Chondrocyte (in vitro differentiated cells): ENCODE measurements at regions not wholly inside any gene's neighbourhood (a gene's known extent, or its start where the extent isn't known, plus 50 kb on each side); places are given as distances from the start of the nearest gene placed in this dataset.

Experiments used
- DNase-seq: peaks from one replicate; pipeline ENCODE4 v3.0.0; 2021; ENCODE audit warnings: mixed read lengths, low spot score
- H3K27ac Mint-ChIP-seq: one replicate; pipeline ENCODE4 v1.8.0; 2021; ENCODE audit warnings: mild to moderate bottlenecking, moderate library complexity, mixed read lengths; ENCODE audit not compliant: unreplicated experiment
- H3K27me3 Mint-ChIP-seq: 2 replicates; pipeline ENCODE4 v1.8.0; 2021; ENCODE audit warnings: low read depth, mixed read lengths
- H3K36me3 Mint-ChIP-seq: 2 replicates; pipeline ENCODE4 v1.8.0; 2021; ENCODE audit warnings: low read depth, mixed read lengths
- H3K4me1 Mint-ChIP-seq: 2 replicates; pipeline ENCODE4 v1.8.0; 2021; ENCODE audit warnings: low read depth, mild to moderate bottlenecking, mixed read lengths
- H3K4me3 Mint-ChIP-seq: one replicate; pipeline ENCODE4 v1.8.0; 2021; ENCODE audit warnings: mild to moderate bottlenecking, moderate library complexity, mixed read lengths; ENCODE audit not compliant: unreplicated experiment
- H3K9me3 Mint-ChIP-seq: 2 replicates; pipeline ENCODE4 v1.8.0; 2021; ENCODE audit warnings: low read depth, mixed read lengths
- TF ChIP-seq, protein P1 (sequence below): fragments of 200-600 bp; sonication (generic); IDR thresholded peaks from 2 replicates; pipeline ENCODE4 v1.5.0; 2021; ENCODE audit warnings: antibody characterized with exemption, mild to moderate bottlenecking, moderate library complexity

DNA sequence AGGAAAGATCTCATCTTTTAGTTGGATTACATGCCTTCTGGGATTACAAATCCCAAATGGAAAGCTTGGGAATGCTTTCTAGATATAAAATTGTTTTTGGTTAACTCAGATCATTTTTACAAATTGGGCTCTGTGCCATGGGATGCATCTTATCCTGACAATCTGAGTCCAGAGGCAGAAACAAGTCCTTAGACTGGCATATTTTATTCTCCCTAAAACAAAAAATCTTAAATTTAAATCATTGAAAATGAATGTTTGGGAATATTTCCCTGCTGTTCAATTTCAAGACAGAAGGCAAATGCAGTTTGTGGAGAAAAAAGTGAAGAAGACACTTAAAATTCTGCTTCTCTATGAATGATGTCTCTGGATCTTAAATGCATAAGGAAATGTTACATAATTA is 456.6 kb upstream of the GOT2 start:
- no peaks in the 10 kb centered on the region for H3K36me3 Mint-ChIP-seq
- no peaks in the 10 kb centered on the region for H3K4me1 Mint-ChIP-seq
- peaks cover 3% of the 10 kb centered on the region for H3K9me3 Mint-ChIP-seq
- H3K27ac Mint-ChIP-seq: no peak overlapping the region
- TF ChIP-seq, protein P1, sequence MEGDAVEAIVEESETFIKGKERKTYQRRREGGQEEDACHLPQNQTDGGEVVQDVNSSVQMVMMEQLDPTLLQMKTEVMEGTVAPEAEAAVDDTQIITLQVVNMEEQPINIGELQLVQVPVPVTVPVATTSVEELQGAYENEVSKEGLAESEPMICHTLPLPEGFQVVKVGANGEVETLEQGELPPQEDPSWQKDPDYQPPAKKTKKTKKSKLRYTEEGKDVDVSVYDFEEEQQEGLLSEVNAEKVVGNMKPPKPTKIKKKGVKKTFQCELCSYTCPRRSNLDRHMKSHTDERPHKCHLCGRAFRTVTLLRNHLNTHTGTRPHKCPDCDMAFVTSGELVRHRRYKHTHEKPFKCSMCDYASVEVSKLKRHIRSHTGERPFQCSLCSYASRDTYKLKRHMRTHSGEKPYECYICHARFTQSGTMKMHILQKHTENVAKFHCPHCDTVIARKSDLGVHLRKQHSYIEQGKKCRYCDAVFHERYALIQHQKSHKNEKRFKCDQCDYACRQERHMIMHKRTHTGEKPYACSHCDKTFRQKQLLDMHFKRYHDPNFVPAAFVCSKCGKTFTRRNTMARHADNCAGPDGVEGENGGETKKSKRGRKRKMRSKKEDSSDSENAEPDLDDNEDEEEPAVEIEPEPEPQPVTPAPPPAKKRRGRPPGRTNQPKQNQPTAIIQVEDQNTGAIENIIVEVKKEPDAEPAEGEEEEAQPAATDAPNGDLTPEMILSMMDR: no peak
- H3K4me3 Mint-ChIP-seq: no peak overlapping the region
- peaks cover 4% of the 10 kb centered on the region for H3K27me3 Mint-ChIP-seq
- DNase-seq: no peak

DNA sequence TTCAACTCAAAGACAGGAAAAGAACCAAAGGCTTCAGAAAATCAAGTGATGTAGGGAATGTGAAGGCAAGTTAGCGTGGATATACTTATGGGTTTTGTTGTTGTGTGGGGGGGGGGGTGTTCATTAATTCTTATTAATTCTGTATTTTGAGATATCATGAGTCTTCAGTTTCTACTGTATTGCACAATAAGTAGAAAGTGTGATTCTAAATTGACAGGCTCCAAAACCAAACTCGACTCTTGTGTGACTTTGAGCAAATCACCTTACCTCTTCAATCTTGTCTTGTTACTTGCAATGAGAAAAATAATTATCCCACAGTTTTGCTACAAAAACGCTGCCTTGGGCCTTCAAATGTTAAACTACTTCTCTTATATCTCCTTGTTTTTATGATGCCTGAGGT is 453.9 kb upstream of the GOT2 start:
- Mint-ChIP-seq H3K27ac (no peak overlapping the region), H3K9me3 (peaks cover 7% of the 10 kb centered on the region), H3K4me1 (no peaks in the 10 kb centered on the region), H3K27me3 (peaks cover 4% of the 10 kb centered on the region), H3K4me3 (no peak overlapping the region), H3K36me3 (no peaks in the 10 kb centered on the region)
- no peak for DNase-seq
- TF ChIP-seq, protein P1: no peak

DNA sequence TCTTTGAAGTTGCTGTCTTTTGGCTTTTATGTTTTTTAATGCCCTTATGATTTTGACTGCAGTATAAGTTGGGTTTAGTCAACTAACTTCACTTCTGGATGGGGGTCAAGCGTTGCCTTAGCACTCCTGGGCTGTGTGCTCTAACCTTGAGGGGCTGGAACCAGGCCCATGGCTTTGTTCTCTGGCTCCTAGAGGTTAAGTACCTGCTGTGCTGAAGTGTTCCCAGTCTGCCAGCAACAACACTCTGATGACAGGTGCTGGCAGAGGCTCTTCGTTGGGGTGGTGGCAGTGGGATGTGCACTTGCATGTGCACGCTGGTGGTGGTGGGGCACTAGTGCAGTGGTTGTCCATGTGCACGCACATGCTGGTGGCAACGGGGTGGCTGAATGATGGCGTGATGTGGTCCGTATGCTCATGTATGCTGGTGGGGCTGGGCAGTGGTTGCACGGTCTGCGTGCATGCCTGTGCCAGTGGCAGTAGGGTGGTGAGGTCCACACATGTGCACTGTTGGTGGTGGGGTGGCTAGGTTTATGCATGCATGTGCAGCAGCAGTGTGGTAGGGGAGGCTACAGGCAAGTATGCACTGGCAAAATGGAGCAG is 447.8 kb upstream of the GOT2 start:
- Mint-ChIP-seq H3K36me3 (no peaks in the 10 kb centered on the region), H3K27ac (no peak overlapping the region), H3K27me3 (no peaks in the 10 kb centered on the region), H3K9me3 (peaks cover 7% of the 10 kb centered on the region), H3K4me3 (no peak overlapping the region), H3K4me1 (no peaks in the 10 kb centered on the region)
- TF ChIP-seq, protein P1: no peak
- no peak for DNase-seq

DNA sequence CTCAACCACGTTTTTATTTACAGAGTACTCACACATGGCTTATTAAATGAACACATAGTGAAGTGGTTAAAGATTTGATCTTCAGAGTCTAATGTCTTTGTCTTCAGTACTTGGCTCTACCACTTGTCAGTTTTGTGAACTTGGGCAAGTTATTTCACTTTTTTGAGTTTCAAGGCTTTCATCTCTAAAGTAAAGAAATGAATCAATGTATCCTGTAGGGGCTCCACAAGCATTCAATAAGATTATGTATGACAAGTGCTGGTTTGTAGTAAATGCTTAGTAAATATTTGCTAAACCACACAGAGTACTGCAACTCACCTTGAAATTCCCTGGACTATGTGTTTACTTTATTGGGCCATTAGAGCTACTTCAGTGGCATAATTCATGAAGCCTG is 446.0 kb upstream of the GOT2 start:
- no peaks in the 10 kb centered on the region for H3K27me3 Mint-ChIP-seq
- H3K9me3 Mint-ChIP-seq: peaks cover 4% of the 10 kb centered on the region
- TF ChIP-seq, protein P1: peak; percentile 16
- DNase-seq: no peak
- no peak overlapping the region for H3K4me3 Mint-ChIP-seq
- no peaks in the 10 kb centered on the region for H3K36me3 Mint-ChIP-seq
- no peaks in the 10 kb centered on the region for H3K4me1 Mint-ChIP-seq
- no peak overlapping the region for H3K27ac Mint-ChIP-seq

DNA sequence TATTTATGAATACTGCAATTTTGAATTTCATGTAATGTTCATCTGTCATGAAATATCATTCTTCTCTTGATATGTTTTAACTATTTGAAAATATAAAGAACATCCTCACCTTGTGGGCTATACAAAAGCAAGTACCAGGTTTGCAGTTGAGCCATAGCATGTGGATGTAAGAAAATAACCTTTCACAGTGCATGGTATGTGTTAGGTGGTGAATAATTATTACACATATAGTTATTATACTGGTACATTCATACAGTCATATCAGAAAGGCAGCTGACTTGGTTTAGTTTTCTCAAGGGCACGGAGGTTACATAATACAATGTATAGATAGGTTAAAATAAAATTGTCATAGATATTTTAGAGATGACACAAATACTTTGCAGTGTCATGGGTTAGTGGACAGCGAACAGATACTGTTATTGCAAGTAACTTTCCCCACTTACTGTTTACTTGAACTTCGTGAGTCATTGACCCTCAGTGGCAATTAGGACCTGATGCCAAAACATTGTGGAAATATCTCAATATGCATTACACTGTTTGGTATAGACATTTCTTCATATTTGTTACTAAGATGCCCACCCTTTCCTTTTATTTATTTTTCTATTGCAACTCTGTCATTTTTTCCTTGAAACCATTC is 445.4 kb upstream of the GOT2 start:
- no peak overlapping the region for H3K4me3 Mint-ChIP-seq
- no peak overlapping the region for H3K27ac Mint-ChIP-seq
- no peak for DNase-seq
- H3K9me3 Mint-ChIP-seq: peaks cover 4% of the 10 kb centered on the region
- no peaks in the 10 kb centered on the region for H3K36me3 Mint-ChIP-seq
- TF ChIP-seq, protein P1: no peak
- H3K27me3 Mint-ChIP-seq: peaks cover under 1% of the 10 kb centered on the region
- no peaks in the 10 kb centered on the region for H3K4me1 Mint-ChIP-seq
